D721Med (cell line): ENCODE measurements at regions not wholly inside any gene's neighbourhood (a gene's known extent, or its start where the extent isn't known, plus 50 kb on each side); places are given as distances from the start of the nearest gene placed in this dataset.
"Not testable (repeated sequence)": the region's sequence is repeated elsewhere in the genome, so short reads cannot be mapped to it uniquely, and the experiment has no call there.

Experiments
- DNase-seq: peaks from one replicate; pipeline ENCODE4 v3.0.0; 2011; ENCODE audit warnings: low spot score; ENCODE audit not compliant: insufficient read length
- FAIRE-seq: peaks from 2 replicates; lab custom pipeline; 2011; peaks lifted over from hg19 to GRCh38; lab: Jason Lieb, UNC
- TF ChIP-seq, protein P1 (sequence below): IDR thresholded peaks from 2 replicates; pipeline ENCODE4 v1.5.1; 2012; ENCODE audit warnings: mild to moderate bottlenecking, control low read depth; ENCODE audit not compliant: insufficient read depth; ENCODE audit errors: missing control alignments

DNA sequence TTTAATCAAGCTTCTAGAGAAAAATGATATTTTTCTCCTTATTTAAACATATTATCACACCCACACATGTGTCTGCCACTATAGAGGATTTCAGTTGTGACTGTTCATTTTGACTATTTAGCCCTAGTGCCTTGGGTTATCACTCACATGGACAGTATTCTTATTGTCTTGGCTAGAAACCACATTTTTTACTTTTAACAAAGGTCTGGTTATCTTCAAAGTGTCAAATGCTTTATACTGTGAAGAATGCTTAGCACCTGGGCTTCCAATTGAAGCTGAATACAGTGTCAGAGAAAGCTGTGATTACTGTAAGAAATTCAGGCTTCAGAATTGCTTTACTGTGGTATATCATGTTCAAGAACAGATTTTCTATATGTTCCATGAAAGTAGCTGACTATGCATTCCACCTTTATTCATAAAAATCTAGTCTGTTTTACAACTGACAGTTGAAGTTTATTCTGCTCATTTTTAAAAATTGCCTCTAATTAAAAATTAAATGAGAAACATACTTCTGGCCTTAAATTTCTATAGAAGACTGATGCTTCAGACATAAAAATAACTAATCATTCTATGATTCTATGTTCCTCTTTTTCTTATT, 278.6 kb downstream of the SEMA3D start:
- TF ChIP-seq, protein P1, sequence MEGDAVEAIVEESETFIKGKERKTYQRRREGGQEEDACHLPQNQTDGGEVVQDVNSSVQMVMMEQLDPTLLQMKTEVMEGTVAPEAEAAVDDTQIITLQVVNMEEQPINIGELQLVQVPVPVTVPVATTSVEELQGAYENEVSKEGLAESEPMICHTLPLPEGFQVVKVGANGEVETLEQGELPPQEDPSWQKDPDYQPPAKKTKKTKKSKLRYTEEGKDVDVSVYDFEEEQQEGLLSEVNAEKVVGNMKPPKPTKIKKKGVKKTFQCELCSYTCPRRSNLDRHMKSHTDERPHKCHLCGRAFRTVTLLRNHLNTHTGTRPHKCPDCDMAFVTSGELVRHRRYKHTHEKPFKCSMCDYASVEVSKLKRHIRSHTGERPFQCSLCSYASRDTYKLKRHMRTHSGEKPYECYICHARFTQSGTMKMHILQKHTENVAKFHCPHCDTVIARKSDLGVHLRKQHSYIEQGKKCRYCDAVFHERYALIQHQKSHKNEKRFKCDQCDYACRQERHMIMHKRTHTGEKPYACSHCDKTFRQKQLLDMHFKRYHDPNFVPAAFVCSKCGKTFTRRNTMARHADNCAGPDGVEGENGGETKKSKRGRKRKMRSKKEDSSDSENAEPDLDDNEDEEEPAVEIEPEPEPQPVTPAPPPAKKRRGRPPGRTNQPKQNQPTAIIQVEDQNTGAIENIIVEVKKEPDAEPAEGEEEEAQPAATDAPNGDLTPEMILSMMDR: no peak
- FAIRE-seq (no peak), DNase-seq (no peak)

DNA sequence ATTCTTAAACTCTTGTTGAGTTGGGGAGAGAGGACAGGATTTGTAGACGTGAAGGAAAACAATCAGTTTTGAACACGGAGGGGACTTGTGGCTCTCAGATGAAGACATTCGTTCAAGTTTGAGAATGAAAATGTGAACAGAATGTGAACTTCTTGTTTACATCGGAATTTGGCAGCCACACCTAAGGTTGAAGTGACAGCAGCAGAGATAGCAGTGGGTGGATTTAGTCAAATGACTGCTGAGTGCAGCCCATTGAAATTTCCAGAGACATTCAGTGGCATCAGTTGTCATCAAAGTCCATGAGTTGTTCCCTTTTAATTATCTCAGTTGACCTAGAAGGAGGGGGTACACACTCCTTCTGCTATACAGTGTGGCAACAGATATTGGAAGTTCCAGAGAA, 280.0 kb downstream of the SEMA3D start:
- FAIRE-seq (no peak), DNase-seq (no peak)

DNA sequence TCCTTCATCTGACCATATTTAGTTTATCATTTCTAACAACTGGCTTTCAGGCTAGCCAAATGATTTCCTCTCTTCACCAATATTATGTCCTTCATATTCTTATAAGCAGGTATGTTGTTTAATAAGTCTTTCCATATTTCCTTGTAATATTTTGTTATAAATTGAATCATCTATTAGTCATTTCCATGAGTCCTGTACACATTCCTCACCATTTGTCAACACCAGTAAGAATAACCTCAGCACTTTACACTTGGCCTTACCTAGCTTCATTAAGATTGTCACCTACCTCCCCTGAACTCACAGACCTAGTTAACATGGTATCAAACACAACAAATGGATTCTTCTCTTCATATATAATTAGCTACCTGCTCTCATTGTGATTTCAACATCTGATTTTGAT, 282.3 kb downstream of the SEMA3D start:
- TF ChIP-seq, protein P1: no peak
- no peak for FAIRE-seq
- DNase-seq: no peak

More for the DNA sequence above, 280.0 kb downstream of the SEMA3D start:
- TF ChIP-seq, protein P1: no peak

DNA sequence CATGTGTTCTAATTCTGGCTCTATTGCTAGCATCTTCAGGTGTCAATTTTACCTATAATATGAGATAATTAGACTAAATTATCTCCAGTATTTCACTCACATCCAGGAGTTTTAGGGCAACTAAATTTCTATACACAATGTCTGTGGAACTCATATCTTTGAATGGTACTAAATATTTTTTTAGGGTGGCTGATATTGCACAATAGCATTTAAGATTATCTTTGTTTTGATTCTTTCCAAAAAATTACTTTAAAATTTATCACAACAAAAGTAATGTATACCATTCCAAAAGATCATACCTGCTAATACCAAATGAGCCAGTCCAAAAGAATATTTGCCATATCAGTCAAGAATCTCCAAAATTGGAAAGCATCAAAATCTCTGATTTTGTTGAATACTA, 285.5 kb downstream of the SEMA3D start:
- DNase-seq (no peak), FAIRE-seq (no peak)
- TF ChIP-seq, protein P1: no peak

DNA sequence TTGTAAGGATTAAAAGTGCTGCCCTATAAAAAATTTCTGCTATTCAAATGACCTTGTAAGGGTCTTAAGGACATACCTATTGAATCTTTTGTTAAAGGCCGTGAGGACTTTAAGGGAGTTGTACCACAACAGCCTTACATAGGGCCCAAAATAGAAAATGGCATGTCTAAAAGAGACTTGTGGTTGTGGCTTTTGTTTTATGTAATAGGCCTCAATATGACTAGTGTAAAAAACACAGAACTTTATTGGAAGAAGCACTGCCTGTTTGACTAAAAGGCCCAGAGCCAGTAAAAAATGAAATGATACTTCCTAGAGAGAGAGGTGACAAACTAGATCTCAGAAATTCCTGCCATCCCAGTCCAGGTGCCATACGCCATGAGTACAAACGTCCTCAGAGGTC, 286.6 kb downstream of the SEMA3D start:
- FAIRE-seq (no peak), DNase-seq (no peak)
- TF ChIP-seq, protein P1: no peak

DNA sequence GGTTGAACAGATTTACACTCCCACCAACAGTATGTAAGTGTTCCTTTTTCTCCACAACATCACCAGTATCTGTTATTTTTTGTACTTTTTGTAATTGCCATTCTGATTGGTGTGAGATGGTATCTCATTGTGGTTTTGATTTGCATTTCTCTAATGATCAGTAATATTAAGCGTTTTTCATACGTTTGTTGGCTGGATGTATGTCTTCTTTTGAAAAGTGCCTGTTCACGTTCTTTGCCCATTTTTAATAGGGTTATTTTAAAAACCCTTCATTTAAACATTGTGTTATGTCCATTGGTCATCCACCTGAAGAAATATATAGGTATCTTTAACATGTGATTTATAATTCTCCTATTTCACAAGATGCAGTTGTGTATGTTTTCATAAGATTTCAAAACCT, 291.3 kb downstream of the SEMA3D start:
- DNase-seq: no peak
- TF ChIP-seq, protein P1: no peak
- no peak for FAIRE-seq

DNA sequence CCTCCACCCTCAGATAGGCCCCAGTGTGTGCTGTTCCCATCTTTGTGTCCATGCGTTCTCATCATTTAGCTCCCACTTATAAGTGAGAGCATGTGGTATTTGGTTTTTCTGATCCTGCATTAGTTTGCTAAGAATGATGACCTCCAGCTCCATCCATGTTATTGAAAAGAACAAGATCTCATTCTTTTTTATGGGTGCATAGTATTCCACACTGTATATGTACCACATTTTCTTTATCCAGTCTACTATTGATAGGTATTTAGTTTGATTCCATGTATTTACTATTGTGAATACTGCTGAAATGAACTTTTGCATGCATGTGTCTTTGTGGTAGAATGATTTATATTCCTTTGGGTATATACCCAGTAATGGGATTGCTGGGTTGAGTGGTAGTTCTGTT, 303.3 kb downstream of the SEMA3D start:
- FAIRE-seq, DNase-seq: not testable (repeated sequence)

DNA sequence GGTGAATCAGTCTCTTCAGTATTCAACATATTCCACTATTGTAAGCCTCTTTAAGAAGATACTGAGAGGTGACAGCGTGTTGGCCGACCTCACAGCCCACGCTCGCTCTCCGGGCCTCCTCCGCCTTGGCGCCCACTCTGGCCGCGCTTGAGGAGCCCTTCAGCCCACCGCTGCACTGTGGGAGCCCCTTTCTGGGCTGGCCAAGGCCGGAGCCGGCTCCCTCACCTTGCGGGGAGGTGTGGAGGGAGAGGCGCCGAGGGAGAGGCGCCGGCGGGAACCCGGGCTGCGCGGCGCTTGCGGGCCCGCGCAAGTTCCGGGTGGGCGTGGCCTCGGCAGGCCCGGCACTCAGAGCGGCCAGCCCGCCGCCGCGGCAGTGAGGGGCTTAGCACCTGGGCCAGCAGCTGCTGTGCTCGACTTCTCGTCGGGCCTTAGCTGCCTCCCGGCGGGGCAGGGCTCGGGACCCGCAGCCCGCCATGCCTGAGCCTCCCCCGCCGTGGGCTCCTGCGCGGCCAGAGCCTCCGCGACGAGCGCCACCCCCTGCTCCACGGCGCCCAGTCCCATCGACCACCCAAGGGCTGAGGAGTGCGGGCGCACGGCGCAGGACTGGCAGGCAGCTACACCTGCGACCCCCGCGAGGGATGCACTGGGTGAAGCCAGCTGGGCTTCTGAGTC, 306.4 kb downstream of the SEMA3D start:
- not testable (repeated sequence) for DNase-seq, FAIRE-seq
